CD4-positive, alpha-beta T cell treated with Interleukin-6 at 100 ng/mL for 8 hours (primary cell): ENCODE measurements at regions not wholly inside any gene's neighbourhood (a gene's known extent, or its start where the extent isn't known, plus 50 kb on each side); places are given as distances from the start of the nearest gene placed in this dataset.
A peak's percentile ranks its signal among the peaks of the same experiment; 100 is the strongest.
"Not testable (repeated sequence)": the region's sequence is repeated elsewhere in the genome, so short reads cannot be mapped to it uniquely, and the experiment has no call there.

Experiments used
- DNase-seq: peaks from one replicate; pipeline ENCODE4 v3.0.0-alpha.2; 2020; ENCODE audit warnings: mixed read lengths, low spot score

DNA sequence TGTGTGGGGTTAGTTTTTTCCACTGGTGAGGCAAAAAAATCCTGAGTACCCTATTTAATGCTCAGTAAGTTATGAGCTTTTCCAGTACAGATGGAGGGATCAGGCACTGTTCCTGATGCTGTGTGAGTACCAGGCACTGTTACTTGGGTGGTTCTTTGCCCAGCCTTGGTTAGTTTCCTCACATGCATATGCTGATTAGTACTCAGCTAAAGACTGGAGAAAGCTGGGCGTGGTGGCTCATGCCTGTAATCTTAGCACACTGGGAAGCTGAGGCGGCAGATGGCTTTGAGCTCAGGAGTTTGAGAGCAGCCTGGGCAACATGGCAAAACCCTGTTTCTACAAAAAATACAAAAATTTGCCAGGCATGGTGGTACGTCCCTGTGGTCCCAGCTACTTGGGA is 210.3 kb upstream of the SGO1 start:
- no peak for DNase-seq

DNA sequence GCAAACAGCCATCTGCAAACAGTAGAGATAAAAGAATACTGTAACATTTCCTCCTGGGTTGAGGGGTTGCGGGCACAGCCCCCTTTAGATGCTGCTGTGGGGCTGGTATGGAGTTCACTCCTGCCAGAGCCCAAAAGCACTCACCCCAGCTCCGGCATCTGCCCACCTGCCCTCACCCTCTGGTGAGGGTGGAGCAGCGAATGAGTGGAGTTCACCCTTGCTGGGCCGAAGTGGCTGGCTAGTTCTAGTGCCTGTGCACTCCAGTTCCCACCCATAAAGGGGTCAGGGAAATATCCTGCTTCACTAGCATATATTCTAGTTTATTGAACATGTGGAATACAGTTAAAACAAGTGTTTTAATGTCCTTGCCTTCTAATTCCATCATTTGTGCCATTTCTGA is 209.7 kb upstream of the SGO1 start:
- no peak for DNase-seq

DNA sequence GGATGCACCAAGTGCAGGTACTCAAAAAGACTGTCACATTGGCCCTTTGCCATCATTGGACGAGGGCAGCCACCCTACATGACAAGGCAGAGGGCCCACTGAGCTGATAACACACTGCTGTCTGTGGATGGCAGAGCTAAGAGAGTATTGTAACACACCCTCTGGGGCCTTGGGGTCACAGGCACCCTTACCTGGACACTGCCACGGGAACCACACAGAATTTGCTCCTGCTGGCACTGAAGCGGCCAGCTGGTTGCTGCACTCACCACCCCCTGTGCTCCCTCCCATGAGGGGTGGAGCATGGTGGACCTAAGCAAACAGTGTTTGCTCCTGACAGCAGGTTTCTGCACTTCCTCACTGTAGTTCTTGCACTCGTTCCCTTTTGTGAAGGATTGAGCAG is 208.2 kb upstream of the SGO1 start:
- DNase-seq: no peak

DNA sequence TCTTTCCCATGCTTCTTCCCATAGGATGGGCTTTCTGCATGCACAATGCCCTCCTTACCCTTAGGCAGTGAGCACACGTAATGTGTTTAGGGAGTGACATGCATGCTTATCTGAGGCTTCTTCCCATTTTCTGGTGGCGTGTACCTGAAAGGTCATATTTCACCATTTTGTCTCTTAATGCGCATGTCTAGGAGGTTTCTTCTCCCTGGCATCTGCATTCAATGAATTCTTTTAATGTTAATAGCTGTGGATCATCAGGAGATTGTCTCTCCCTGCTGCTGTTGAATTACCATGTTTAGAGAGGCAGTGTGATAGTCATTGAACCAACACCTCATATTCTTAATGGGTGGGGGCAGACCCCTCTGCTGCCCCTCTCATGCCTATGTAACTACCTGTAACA is 205.6 kb upstream of the SGO1 start:
- no peak for DNase-seq

DNA sequence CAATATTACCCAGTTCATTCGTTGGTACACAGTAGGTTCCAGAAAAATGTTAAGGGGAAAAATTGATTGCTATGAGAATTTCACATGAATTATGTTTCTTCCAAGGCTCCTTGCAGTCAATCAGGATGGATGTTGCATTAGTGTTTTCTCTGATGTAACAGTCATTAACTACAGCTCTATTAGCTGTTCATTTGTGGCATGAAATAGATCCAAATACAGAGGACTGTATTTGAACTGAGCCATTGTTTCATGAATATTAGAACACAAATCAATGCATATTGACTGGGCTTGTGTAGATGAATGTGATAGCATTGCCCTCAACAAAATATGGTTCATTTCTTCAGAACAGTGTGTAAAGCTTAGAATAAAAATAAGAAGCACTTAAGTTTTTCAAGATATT is 203.0 kb upstream of the SGO1 start:
- no peak for DNase-seq

DNA sequence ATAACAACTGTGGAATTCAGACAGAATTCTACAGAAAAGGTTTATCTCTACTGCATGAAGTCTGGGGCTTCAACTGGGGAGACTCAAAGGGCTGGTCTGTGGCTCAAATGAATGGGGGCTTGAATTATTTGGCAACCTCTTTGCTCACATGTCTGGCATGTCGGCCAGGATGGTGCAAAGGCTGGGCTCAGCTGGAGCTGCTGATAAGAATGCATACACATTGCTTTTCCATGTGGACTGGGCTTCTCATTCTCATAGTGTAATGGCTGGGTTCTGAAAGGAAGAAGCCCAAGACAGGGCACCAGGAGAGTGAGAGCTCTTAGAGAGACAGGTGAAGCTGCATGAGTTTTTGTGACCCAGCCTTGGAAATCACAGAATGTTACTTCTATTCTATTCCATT is 194.3 kb upstream of the SGO1 start:
- DNase-seq: no peak

DNA sequence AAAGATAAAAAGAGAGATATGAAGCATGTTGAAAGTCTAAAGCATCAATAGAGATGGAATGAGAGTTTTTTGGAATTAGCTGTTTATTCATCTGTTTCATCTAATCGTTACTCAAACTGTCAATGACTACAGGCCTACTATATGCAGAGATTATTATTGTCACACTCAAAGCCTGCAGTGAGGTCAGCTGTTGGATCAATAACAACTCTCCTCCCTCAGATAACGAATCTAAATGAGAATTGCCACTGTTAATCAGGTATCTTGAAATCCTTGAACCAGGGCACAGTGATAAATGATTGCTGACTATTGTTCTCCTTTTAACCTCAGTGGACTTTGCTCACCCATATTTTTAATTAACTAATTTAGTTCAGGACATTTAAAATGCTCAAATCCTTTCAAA is 192.3 kb upstream of the SGO1 start:
- no peak for DNase-seq

DNA sequence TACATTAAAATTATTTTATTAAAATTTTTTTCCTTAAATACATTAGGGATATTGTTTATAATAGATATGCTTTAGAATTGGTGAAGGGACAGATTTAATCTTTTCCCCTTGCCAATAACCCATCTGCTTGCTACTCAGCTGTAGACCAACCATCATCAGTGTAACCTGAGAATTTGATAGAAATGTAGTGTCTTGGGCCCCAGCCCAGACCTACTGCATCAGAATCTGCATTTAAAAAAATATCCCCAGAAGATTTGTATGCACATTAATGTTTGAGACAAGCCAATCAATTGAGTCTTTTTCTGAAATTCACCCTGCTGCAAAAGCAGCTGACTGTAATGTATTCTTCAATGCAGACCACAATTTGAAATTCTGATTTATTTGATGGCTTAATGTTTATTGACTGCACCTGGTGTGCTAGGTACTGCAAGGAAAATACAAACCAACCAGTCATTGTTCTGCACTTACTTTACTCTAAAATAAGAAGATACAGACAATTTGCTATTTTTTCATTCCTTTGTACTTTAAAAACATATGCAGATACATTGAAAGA is 190.7 kb upstream of the SGO1 start:
- no peak for DNase-seq

DNA sequence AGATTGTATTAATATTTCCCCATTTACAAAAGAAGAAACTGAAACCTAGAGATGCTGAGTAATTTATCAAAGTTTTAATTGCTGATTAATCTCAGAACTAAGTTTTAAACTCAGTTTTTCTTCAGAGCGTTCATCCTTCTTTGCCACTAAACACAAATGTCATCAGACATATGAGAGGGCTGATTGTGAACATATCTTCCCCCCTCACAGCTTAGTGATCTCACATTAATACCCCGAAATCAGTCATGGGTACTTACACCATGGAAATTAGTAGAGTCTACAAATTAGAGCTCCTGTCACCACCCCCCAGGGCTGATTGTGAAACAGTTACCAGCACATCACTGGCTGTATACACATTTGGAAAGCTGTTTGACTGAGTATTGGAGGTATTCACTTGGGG is 189.3 kb upstream of the SGO1 start:
- DNase-seq: no peak

DNA sequence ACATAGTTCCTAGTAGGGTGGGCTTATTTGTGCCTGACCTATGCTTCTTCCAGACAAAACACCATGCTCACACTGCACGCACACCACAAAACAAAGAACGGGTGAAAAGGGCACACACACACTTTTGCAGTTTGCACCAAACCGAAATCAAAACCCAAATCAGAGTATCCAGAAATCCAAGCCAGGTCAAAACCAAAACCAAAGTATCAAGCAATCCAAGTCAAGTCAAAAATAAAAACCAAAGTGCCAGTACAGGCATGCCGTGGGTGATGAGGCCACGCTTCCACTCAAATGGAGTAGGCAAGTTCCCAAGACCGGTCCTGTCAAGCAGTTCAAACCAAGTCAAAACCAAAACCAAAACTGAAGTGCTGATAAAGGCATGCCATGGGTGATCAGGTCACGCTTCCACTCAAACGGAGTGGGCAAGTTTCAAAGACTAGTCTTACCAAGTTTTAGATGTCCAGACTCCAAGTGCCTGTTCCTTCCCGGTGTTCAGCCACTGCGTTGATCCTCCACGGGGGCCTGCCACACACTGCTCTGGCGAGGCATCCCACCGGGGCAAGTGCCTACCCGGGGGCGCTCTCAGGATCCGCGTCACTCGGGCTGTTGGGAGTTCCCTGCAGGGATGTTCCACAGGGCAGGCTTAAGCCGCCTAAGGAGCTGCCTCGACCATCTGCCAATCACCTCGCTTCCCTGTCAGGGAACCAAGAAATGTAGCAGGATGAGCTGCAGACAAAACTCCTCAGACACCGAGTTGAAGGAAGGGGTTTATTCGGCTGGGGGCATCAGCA is 184.5 kb upstream of the SGO1 start:
- DNase-seq: not testable (repeated sequence)

DNA sequence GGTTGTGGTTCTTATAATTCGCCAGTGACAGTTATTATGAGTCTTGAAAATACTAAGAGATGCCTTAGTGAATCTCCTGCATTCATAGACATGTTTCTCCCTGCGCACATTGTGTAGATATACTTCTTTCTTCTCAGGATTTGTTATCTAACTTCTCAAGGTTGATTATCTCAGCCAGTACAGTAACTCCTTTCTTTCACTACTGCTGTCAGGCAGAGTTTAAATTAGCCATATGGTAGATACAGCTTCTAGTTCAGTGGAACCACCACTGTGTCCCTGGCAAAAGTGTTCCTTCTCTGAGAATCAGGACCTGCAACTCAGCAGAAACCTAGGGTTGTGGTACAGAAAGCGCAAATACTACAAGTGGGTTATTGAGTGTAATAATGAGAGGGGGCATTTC is 175.0 kb upstream of the SGO1 start:
- no peak for DNase-seq

DNA sequence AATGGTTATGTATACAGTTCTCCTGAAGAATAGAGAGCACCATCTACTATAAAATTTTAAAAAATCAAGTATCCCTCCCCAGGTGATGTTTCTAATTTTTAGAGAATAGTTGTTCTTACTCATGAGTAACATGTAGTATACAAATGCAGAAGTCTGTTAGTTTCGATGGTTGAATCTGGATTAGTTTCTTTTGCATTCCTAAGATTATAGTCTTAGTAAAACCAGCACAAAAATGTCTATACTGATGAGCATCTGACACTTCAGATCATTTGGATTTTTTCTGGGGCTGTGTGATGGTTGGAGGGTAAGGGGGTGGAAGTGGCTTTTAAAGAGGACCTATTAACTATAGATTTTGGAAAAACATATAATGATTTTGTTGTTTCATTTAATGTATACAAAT is 167.3 kb upstream of the SGO1 start:
- no peak for DNase-seq

DNA sequence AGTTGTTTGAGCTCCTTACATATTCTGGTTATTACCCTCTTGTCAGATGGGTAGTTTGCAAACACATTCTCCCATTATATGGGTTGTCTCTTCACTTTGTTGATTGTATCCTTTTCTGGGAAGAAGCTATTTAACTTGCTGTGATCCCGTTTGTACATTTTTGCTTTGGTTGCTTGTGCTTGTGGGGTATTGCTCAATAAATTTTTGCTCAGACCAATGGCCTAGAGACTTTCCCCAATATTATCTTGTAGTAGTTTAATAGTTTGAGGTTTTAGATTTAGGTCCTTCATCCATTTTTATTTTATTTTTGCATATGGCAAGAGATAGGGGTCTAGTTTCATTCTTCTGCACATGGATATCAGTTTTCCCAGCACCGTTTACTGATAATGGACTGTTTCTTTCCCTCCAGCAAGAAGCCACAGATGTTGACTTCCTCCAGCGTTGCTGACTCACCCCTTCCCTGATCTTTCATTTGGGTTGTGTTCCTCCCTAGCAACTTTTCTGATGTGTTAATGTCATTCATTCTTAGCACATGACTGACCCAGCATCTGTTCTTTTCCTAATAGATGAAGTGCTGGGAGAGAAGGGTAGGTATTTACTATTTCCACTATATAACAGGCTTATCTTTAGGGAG is 166.7 kb upstream of the SGO1 start:
- DNase-seq: no peak

DNA sequence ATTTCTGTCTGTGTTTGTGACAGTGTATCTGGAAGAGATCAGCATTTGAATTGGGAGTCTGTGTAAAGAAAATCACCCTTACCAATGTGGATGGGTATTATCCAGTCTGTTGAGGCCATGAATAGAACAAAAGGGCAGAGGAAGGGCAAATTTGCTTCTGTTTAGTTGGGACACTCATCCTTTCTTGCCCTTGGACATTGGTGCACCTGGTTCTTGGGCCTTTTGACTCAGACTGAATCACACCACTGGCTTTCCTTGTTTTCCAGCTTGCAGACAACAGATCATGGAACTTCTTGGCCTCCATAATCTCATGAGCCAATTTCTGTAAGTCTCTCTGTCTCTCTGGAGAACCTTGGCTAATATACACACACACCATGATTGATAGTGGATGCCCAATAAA is 164.4 kb upstream of the SGO1 start:
- no peak for DNase-seq

DNA sequence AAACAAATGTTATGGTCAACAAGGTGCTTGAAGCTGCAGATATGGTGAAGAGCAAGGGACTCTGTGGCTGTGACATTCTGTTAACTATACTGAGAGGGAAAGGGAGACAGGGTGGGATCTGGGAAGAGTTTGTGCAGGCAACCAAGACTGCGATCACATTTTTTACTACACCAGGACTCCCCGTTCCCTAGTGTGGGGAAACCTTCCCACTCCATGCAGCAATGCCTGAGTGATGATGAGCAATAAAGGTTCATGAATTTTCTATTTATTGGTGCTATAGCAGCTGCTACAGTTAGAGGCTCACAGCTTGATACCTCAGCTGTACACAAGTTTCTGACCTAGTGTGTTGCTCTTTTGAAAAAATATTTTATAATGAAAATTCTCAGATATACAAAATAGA is 160.9 kb upstream of the SGO1 start:
- DNase-seq: no peak

DNA sequence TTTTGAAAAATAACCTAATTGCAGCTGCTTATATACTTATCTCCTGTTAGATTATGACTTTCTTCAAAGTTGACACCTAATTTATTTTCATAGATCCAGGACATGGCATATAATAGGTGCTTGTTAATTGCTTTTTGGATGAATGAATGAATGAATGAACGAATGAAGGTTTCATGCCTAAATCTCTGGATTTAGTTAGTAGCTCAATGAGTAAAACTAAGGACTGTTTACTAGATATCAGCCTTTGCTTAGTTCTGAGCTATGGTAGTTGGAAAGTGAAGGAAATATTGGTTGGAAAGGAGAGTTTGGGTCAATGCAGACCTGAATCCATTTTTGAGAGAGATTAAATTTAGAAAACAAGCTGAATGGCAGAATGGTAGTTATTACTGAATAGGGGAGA is 160.4 kb upstream of the SGO1 start:
- no peak for DNase-seq

DNA sequence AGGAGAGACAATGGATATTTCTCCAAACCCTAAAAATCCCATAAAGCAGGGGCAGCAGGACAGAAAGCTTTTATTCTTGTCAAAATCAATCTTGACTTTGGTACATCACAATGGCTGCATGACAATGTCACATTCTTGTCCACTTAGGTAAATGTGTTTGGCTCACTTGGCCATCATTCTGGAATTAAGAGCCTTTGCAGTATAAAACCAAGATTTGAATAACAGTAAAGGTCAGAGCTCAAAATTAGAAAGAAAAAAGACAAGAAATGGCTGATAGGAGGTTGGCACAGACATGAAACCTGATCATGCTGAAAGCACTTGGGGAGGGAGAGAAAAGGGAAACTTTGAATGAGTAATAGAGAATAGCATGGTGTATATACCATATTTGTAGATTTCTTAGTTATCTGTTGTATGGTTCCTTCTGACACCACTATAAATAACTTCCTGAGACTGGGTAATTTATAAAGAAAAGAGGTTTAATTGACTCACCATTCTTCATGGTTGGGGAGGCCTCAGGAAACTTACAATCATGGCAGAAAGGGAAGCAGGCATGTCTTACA is 158.5 kb upstream of the SGO1 start:
- DNase-seq: no peak

DNA sequence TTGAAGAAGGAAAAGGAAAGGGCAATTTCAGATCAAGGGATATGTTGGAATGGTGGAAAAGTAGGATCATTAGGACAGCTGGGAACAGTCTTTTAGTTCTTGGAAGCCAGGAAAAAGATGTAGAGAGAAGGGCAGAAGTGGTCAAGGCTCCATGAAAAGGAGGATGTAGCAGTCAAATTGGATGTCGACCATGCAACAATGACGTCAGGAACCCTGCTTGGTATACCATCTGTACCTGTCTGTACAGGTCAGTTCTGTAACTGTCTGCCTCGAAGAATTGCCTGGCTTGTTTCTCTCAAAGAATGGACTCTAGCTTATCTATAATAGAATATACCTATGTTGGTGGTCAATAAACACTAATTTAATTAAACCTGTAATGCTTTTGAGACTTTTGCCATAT is 157.8 kb upstream of the SGO1 start:
- DNase-seq: no peak

DNA sequence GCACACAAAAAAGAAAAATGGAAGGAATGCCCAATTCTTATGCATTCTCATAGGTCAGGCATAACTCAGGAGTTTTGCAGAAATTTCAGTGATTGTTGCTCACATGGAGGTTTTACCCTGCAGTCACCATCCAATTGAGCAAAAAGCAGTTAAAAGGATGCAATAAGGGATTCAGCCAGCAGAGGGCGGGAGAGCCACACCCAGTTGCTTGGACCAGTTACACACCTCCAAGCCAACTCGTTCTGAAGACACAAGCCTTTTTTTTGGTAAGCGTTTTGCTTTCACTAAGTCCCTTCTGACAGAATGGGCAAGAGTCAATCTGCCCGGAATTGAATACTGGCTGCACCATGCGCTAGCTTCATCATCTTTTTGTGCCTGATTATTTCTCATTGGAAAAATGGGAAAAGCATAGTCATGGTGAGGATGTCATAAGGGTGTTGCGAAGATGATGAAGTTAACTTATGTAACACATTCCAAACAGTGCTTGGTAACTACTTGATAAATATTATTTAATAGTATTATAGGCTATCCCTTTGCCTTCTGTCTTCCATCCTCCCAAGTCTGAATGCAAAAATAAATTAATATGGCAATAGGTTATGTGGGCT is 154.4 kb upstream of the SGO1 start:
- DNase-seq: peak; percentile 42

DNA sequence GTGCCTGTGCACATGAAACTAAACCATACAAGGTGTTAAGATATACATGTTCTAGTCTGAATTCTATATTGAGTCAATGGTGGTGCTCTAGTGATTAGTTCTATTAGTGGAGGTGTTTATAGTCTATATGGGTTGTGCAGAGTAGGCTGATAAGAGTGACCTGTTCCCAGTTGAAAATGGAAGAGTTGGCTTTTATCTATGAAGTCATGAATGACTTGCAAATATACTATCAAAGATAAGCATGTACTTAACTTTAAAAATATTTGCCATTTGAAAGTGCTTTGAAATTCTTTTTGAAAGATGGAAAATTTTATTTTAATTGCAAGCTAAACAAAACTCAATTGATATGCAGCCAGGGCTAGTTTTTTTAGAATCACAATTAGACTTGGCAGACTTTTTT is 150.6 kb upstream of the SGO1 start:
- no peak for DNase-seq

DNA sequence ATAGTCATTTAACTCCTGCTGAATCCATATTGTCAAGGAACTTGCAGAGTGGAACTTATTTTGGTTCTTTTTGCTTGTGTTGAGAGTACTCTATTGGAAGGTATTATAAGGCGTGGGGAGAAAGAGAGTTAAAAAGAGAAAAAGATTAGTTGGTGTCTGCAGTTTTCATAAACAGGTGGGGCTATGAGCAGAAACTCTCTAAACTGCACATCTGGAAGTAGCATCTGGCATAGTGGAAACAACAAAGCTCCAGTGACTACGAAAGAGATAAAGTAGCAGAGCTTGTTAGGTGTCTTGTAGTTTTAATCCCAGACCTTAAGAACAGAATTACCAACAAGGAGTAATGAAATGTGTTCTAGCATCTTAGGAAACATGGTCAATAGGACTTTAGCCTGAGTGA is 148.8 kb upstream of the SGO1 start:
- no peak for DNase-seq

DNA sequence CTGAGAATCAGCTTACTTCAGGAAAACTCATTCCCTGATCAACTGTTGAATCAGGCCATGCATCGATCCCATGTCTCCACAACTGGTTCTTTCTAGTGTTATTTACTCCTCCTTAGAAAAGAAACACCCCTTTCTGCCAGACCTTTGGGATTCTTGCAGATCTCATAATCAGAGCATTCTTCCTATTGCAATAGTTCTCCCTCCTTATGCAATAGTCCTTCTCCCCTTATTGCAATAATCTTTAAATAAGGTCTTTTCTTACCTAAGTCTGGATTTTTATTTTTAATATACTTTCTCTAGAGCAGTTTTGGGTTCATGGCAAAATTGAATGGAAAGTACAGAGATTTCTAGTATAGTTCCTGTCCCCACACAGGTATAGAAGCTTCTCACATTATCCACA is 141.9 kb upstream of the SGO1 start:
- no peak for DNase-seq

DNA sequence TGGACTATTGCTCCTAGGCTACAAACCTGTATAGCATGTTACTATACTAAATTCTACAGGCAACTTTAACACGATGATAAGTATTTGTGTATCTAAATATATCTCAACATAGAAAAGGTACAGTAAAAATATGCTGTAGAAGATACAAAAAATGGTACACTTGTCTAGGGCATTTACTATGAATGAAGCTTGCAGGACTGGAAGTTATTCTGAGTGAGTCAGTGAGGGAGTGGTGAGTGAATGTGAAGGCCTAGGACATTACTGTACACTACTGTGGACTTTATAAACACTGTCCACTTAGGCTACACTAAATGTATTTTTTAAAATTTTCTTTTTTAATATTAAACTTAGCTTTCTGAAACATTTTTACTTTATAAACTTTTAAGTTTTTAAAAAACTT is 140.5 kb upstream of the SGO1 start:
- DNase-seq: no peak
